ENCODE measurements at regions not wholly inside any gene's neighbourhood (a gene's known extent, or its start where the extent isn't known, plus 50 kb on each side); places are given as distances from the start of the nearest gene placed in this dataset.
A peak's percentile ranks its signal among the peaks of the same experiment; 100 is the strongest.

DNA sequence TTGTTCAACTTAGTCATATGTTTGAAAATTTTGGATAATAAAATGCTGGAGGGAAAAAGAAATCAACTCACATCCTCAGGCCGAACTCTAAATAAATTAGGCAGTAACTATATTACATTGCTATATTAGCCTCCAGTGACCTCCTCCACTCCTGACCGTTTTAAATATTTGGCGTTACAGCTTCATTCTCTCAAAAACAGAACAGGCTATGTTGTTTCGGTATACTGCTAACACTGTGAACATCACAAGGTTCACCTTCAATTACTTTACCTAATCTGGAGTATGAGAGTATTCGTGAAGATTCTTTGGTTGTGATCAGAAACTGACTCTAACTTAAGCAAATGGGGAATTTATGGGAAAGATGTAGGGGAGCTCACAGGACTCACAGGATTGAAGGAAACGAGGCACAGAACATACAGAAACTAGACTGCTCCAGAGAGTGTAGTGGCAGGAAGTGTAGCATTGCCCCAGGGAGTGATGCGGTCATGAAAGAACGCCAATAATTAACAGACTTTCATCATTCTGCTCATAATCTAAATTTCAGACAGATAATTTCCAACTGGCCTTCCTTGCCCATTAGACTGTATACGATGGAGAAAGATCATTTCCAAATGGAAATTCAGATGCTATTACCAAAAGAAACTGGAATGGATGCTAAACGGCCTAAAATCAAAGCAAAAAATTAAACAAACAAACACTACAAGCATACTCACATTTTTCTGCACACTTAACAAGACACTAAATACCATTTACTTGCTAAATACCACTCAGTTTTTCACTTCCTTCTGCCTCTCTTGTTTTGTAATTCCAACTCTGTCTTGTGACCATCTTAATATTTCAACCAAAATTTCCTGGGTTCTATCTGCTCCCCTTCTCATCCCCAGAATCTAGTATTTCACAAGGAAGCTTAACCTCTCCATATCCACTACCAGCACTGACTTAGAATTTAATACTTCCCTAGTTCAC, 110.1 kb upstream of the LPAR1 start (continued):
- no peak for TF ChIP-seq ZBTB11 (CRISPR knock-in tag; IDR thresholded peaks at IDR 0.05)
- peak; percentile 41; the same call in 1 of the 2 replicates for TF ChIP-seq SPI1 (IDR thresholded peaks at IDR 0.05; ENCODE audit: borderline replicate concordance, insufficient read depth, low read depth, low read length)
- TF ChIP-seq, protein P1, sequence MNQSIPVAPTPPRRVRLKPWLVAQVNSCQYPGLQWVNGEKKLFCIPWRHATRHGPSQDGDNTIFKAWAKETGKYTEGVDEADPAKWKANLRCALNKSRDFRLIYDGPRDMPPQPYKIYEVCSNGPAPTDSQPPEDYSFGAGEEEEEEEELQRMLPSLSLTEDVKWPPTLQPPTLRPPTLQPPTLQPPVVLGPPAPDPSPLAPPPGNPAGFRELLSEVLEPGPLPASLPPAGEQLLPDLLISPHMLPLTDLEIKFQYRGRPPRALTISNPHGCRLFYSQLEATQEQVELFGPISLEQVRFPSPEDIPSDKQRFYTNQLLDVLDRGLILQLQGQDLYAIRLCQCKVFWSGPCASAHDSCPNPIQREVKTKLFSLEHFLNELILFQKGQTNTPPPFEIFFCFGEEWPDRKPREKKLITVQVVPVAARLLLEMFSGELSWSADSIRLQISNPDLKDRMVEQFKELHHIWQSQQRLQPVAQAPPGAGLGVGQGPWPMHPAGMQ (IDR thresholded peaks at IDR 0.05; ENCODE audit: borderline replicate concordance): no peak
- TF ChIP-seq SRF (IDR thresholded peaks at IDR 0.05; ENCODE audit: low read depth in 2 of 2, low read length in 2 of 2): no peak
- TF ChIP-seq PML (IDR thresholded peaks at IDR 0.05; ENCODE audit: low read length): no peak
- TF ChIP-seq CHD2 (IDR thresholded peaks at IDR 0.05; ENCODE audit: borderline replicate concordance, low read depth, low read length): no peak
- no peak for TF ChIP-seq ZNF622 (IDR thresholded peaks at IDR 0.05)
- TF ChIP-seq FOS (IDR thresholded peaks at IDR 0.05; ENCODE audit: borderline replicate concordance, extremely low read depth, insufficient read length): no peak
- no peak for TF ChIP-seq BCL11A (IDR thresholded peaks at IDR 0.05; ENCODE audit: low read depth, low read length)
- TF ChIP-seq EP300 (IDR thresholded peaks at IDR 0.05; ENCODE audit: borderline replicate concordance in 1 of 2, control insufficient read depth in 1 of 2, low read depth in 2 of 2, low read length in 2 of 2): peak in 1 of 2 experiments; percentile 25; a peak in 1 of 4 replicates
- TF ChIP-seq, protein P2, sequence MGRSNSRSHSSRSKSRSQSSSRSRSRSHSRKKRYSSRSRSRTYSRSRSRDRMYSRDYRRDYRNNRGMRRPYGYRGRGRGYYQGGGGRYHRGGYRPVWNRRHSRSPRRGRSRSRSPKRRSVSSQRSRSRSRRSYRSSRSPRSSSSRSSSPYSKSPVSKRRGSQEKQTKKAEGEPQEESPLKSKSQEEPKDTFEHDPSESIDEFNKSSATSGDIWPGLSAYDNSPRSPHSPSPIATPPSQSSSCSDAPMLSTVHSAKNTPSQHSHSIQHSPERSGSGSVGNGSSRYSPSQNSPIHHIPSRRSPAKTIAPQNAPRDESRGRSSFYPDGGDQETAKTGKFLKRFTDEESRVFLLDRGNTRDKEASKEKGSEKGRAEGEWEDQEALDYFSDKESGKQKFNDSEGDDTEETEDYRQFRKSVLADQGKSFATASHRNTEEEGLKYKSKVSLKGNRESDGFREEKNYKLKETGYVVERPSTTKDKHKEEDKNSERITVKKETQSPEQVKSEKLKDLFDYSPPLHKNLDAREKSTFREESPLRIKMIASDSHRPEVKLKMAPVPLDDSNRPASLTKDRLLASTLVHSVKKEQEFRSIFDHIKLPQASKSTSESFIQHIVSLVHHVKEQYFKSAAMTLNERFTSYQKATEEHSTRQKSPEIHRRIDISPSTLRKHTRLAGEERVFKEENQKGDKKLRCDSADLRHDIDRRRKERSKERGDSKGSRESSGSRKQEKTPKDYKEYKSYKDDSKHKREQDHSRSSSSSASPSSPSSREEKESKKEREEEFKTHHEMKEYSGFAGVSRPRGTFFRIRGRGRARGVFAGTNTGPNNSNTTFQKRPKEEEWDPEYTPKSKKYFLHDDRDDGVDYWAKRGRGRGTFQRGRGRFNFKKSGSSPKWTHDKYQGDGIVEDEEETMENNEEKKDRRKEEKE (IDR thresholded peaks at IDR 0.05): no peak
- TF ChIP-seq IKZF2 (IDR thresholded peaks at IDR 0.05): peak; percentile 88 to 91
- TF ChIP-seq IKZF1 (conservative IDR thresholded peaks at IDR 0.05): peak; percentile 91
- no peak for TF ChIP-seq NFYA (IDR thresholded peaks at IDR 0.05; ENCODE audit: borderline replicate concordance, low read depth, low read length)
- no peak for TF ChIP-seq RAD51 (IDR thresholded peaks at IDR 0.05)
- TF ChIP-seq ZBTB33 (IDR thresholded peaks at IDR 0.05): no peak
- TF ChIP-seq POU2F2 (IDR thresholded peaks at IDR 0.05; ENCODE audit: borderline replicate concordance, low read depth, low read length): no peak
- TF ChIP-seq MEF2A (IDR thresholded peaks at IDR 0.05; ENCODE audit: insufficient read depth, low read depth, low read length): no peak
- TF ChIP-seq SUPT20H (IDR thresholded peaks at IDR 0.05; ENCODE audit: borderline replicate concordance, control insufficient read depth, low read depth, low read length): no peak

All from GM12878 (cell line).